ENCODE measurements at regions not wholly inside any gene's neighbourhood (a gene's known extent, or its start where the extent isn't known, plus 50 kb on each side); places are given as distances from the start of the nearest gene placed in this dataset.

DNA sequence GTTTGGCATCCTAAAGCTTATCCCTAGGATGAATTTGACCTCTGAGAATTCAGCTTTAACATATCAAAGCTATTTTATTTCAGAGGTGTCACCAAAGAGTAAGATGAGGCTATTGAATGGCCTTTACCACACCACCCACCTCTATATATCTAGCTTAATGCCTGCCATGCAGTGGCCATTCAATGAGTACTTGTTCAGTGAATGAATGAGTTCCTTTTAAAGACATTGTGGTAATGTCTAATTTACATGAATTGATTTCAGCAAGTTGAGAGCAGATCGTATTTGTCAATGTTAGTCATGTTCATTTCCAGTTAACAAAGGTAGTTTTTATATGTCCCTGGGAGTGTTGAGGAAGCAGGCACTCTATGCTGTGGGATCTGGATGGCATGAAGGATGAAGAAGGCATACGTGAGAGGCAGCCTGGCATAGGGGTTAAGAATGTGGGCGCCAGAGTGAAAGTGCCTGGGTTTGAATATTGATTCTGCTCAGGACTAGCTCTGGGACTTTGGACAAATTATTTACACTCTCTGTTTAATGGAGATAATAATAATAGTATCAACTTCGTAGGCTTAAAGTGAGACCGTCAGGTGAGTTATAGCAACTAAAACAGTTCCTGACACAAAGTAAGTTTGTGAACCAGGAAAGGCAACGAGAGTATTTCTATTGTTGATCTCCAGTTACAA is 434.1 kb upstream of the CHST9 start:
- in situ Hi-C loops (cut with MboI; ENCODE audit: low pct_unique_long_range_greater_than_20kb, low sequenced_read_pairs, unreplicated experiment): no loop called here

DNA sequence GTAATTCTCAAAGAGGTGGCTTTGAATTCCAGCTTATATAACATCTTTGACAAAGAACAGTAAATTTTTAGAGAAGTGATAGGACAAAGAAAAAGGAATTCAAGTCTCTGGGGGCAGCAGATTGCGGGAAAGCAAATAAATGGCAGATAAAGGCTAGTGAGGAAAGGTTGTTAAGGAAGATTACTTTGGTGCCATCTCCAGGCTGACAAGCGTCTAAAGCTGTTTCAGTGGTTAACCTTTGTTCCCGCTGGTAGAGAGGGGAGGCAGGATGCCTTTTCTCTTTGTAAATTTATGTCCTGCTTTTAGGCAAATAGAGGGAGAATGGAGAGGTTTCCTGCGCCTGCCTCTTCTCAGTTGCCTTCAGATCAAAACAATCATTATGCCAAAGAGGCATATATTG is 431.2 kb upstream of the CHST9 start:
- no peak for DNase-seq (ENCODE audit: low spot score)
- in situ Hi-C loops (cut with MboI; ENCODE audit: low pct_unique_long_range_greater_than_20kb, low sequenced_read_pairs, unreplicated experiment): no loop called here
- TF ChIP-seq, protein P1, sequence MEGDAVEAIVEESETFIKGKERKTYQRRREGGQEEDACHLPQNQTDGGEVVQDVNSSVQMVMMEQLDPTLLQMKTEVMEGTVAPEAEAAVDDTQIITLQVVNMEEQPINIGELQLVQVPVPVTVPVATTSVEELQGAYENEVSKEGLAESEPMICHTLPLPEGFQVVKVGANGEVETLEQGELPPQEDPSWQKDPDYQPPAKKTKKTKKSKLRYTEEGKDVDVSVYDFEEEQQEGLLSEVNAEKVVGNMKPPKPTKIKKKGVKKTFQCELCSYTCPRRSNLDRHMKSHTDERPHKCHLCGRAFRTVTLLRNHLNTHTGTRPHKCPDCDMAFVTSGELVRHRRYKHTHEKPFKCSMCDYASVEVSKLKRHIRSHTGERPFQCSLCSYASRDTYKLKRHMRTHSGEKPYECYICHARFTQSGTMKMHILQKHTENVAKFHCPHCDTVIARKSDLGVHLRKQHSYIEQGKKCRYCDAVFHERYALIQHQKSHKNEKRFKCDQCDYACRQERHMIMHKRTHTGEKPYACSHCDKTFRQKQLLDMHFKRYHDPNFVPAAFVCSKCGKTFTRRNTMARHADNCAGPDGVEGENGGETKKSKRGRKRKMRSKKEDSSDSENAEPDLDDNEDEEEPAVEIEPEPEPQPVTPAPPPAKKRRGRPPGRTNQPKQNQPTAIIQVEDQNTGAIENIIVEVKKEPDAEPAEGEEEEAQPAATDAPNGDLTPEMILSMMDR (IDR thresholded peaks at IDR 0.05; ENCODE audit: extremely low read depth, insufficient read depth, missing control alignments): no peak

More for the DNA sequence above, 434.1 kb upstream of the CHST9 start:
- TF ChIP-seq, protein P1 (IDR thresholded peaks at IDR 0.05; ENCODE audit: extremely low read depth, insufficient read depth, missing control alignments): no peak
- DNase-seq (ENCODE audit: low spot score): no peak

DNA sequence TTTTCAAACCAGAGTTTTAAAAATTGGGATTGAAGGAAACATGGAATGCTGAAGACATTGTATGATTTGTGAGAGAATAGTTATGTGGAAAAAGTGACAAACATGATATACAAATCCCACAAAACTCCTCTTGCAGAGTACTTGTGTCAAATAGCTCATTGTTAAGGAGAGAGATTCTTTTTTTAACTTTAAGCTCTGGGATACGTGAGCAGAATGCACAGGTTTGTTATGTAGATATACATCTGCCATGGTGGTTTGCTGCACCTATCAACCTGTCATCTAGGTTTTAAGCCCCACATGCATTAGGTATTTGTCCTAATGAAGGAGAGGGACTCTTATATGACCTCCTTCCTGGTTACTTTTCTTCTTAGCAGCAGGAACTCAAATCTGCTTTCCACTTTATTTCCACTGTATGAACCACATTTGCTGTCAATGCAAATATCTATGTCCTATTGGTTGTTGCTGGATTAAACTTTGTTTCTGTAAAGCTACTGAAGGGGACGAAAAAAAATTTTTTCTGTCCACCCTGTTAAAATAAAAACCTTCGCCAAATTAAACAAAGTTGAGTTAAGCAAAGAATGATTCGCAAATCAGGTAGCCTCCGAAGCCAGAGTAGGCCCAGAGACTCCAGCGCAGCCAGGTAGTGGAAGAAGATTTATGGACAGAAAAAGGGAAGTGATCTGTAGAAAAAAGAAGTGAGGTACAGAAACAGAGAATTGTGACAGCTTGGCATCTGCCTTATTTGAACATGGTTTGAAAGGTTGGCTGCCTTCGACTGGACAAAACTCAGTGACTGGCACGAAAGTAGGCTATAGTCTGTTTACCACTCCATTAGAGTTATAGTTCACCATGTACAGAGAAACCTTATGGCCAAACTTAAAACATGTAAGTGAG is 430.1 kb upstream of the CHST9 start:
- no peak for DNase-seq (ENCODE audit: low spot score)
- in situ Hi-C loops (cut with MboI; ENCODE audit: low pct_unique_long_range_greater_than_20kb, low sequenced_read_pairs, unreplicated experiment): no loop called here
- TF ChIP-seq, protein P1 (IDR thresholded peaks at IDR 0.05; ENCODE audit: extremely low read depth, insufficient read depth, missing control alignments): no peak

- no peak for DNase-seq (ENCODE audit: low spot score)
- in situ Hi-C loops (cut with MboI; ENCODE audit: low pct_unique_long_range_greater_than_20kb, low sequenced_read_pairs, unreplicated experiment): no loop called here
These were observed 424.1 kb upstream of the CHST9 start for GRCh38 chr18:27609221-27609620.

GRCh38 chr18:27608742-27609141 is 423.6 kb upstream of the CHST9 start:
- in situ Hi-C loops (cut with MboI; ENCODE audit: low pct_unique_long_range_greater_than_20kb, low sequenced_read_pairs, unreplicated experiment): no loop called here
- DNase-seq (ENCODE audit: low spot score): no peak
- TF ChIP-seq, protein P1 (IDR thresholded peaks at IDR 0.05; ENCODE audit: extremely low read depth, insufficient read depth, missing control alignments): peak; percentile 55

More at GRCh38 chr18:27609221-27609620, 424.1 kb upstream of the CHST9 start:
- TF ChIP-seq, protein P1 (IDR thresholded peaks at IDR 0.05; ENCODE audit: extremely low read depth, insufficient read depth, missing control alignments): no peak

GRCh38 chr18:27608174-27608573 is 423.1 kb upstream of the CHST9 start:
- in situ Hi-C loops (cut with MboI; ENCODE audit: low pct_unique_long_range_greater_than_20kb, low sequenced_read_pairs, unreplicated experiment): no loop called here
- DNase-seq (ENCODE audit: low spot score): no peak
- TF ChIP-seq, protein P1 (IDR thresholded peaks at IDR 0.05; ENCODE audit: extremely low read depth, insufficient read depth, missing control alignments): no peak
